KOPT-K1 (cell line): ENCODE measurements at regions not wholly inside any gene's neighbourhood (a gene's known extent, or its start where the extent isn't known, plus 50 kb on each side); places are given as distances from the start of the nearest gene placed in this dataset.

Source experiments
- H3K27ac ChIP-seq: fragments of 200-600 bp; sonication (generic); 2 replicates; pipeline ENCODE4 v1.5.1; 2016; ENCODE audit warnings: antibody characterized with exemption, mild to moderate bottlenecking, low read depth, low read length; ENCODE audit not compliant: poor library complexity, severe bottlenecking
- H3K36me3 ChIP-seq: fragments of 200-600 bp; sonication (generic); 2 replicates; pipeline ENCODE4 v1.5.1; 2017; ENCODE audit warnings: antibody characterized with exemption, mild to moderate bottlenecking, low read length, moderate library complexity; ENCODE audit not compliant: insufficient read depth
- H3K9me3 ChIP-seq: fragments of 200-600 bp; sonication (generic); 2 replicates; pipeline ENCODE4 v1.5.1; 2017; ENCODE audit warnings: antibody characterized with exemption, low read length, mild to moderate bottlenecking; ENCODE audit not compliant: insufficient read depth, poor library complexity, severe bottlenecking

GRCh38 chr2:43099797-43100196 lies 126.6 kb downstream of the ZFP36L2 start:
- Histone ChIP-seq H3K9me3 (no peaks in the 10 kb centered on the region), H3K36me3 (no peaks in the 10 kb centered on the region; the same call in 1 of the 2 replicates), H3K27ac (no peak overlapping the region)

GRCh38 chr2:43098539-43098938 lies 127.9 kb downstream of the ZFP36L2 start:
- Histone ChIP-seq H3K27ac (no peak overlapping the region), H3K36me3 (no peaks in the 10 kb centered on the region; the same call in 1 of the 2 replicates), H3K9me3 (no peaks in the 10 kb centered on the region)

GRCh38 chr2:43097644-43098408 lies 128.6 kb downstream of the ZFP36L2 start:
- no peaks in the 10 kb centered on the region; the same call in 1 of the 2 replicates for H3K36me3 ChIP-seq
- H3K9me3 ChIP-seq = no peaks in the 10 kb centered on the region
- no peak overlapping the region for H3K27ac ChIP-seq

- H3K36me3 ChIP-seq = no peaks in the 10 kb centered on the region; the same call in 1 of the 2 replicates
- peaks cover 8% of the 10 kb centered on the region for H3K9me3 ChIP-seq
- H3K27ac ChIP-seq = no peak overlapping the region
These were observed 130.7 kb downstream of the ZFP36L2 start for GRCh38 chr2:43095533-43096295.

- peaks cover 20% of the 10 kb centered on the region for H3K9me3 ChIP-seq
- H3K36me3 ChIP-seq = no peaks in the 10 kb centered on the region; the same call in 1 of the 2 replicates
- H3K27ac ChIP-seq = no peak overlapping the region
These were observed 133.8 kb downstream of the ZFP36L2 start for GRCh38 chr2:43092520-43093179.

- H3K36me3 ChIP-seq = no peaks in the 10 kb centered on the region
- H3K9me3 ChIP-seq = peaks cover 20% of the 10 kb centered on the region
- H3K27ac ChIP-seq = no peak overlapping the region
These were observed 136.1 kb downstream of the ZFP36L2 start for GRCh38 chr2:43090317-43090716.

- H3K9me3 ChIP-seq = peaks cover 20% of the 10 kb centered on the region
- H3K36me3 ChIP-seq = no peaks in the 10 kb centered on the region
- H3K27ac ChIP-seq = no peak overlapping the region
These were observed 138.0 kb downstream of the ZFP36L2 start for GRCh38 chr2:43088143-43089073.

- Histone ChIP-seq H3K9me3 (peaks cover 20% of the 10 kb centered on the region), H3K36me3 (no peaks in the 10 kb centered on the region), H3K27ac (no peak overlapping the region)
These were observed 139.0 kb downstream of the ZFP36L2 start for GRCh38 chr2:43087413-43087812.

GRCh38 chr2:43086451-43087221 lies 139.8 kb downstream of the ZFP36L2 start:
- Histone ChIP-seq H3K27ac (no peak overlapping the region), H3K9me3 (peaks cover 20% of the 10 kb centered on the region)

GRCh38 chr2:43085929-43086328 lies 140.5 kb downstream of the ZFP36L2 start:
- peaks cover 14% of the 10 kb centered on the region for H3K9me3 ChIP-seq
- no peaks in the 10 kb centered on the region for H3K36me3 ChIP-seq
- peak overlapping the region; percentile 56 for H3K27ac ChIP-seq

More at GRCh38 chr2:43086451-43087221, 139.8 kb downstream of the ZFP36L2 start:
- no peaks in the 10 kb centered on the region for H3K36me3 ChIP-seq

GRCh38 chr2:43085505-43085904 lies 140.9 kb downstream of the ZFP36L2 start:
- Histone ChIP-seq H3K27ac (peak overlapping the region; percentile 56), H3K9me3 (peaks cover 10% of the 10 kb centered on the region), H3K36me3 (no peaks in the 10 kb centered on the region)

GRCh38 chr2:43084699-43085091 lies 141.7 kb downstream of the ZFP36L2 start:
- no peaks in the 10 kb centered on the region for H3K36me3 ChIP-seq
- H3K27ac ChIP-seq = peak overlapping the region; percentile 56
- peaks cover 1% of the 10 kb centered on the region for H3K9me3 ChIP-seq

- Histone ChIP-seq H3K9me3 (no peaks in the 10 kb centered on the region), H3K27ac (peak overlapping the region; percentile 56), H3K36me3 (no peaks in the 10 kb centered on the region)
These were observed 142.4 kb downstream of the ZFP36L2 start for GRCh38 chr2:43083710-43084698.
